Natural killer cell (primary cell): ENCODE measurements at regions not wholly inside any gene's neighbourhood (a gene's known extent, or its start where the extent isn't known, plus 50 kb on each side); places are given as distances from the start of the nearest gene placed in this dataset.

ENCODE experiments used
- ATAC-seq, 3 donors: fragments of 150-1000 bp in 2 of 3; fragments of 200-7000 bp in 1 of 3; cut with Tn5 transposase; 1 replicate in 1 of 3; 2 replicates in 2 of 3; pipeline ENCODE4 v1.10.0; 2021; ENCODE audit warnings: mild to moderate bottlenecking in 2 of 3, moderate library complexity in 2 of 3
- DNase-seq, 2 donors: peaks; one replicate each; pipeline versions ENCODE4 v3.0.0 to v3.0.0-alpha.2; 2013 to 2021; ENCODE audit warnings: mixed read lengths in 1 of 2
- H3K27ac ChIP-seq: one replicate; pipeline ENCODE4 v1.5.1; 2013; ENCODE audit warnings: mild to moderate bottlenecking, low read length
- H3K27me3 ChIP-seq: one replicate; pipeline ENCODE4 v1.6.1; 2013; ENCODE audit warnings: low read length; ENCODE audit not compliant: control insufficient read depth, insufficient read depth
- H3K36me3 ChIP-seq: one replicate; pipeline ENCODE4 v1.6.1; 2013; ENCODE audit warnings: low read length; ENCODE audit not compliant: control insufficient read depth, insufficient read depth
- H3K4me1 ChIP-seq: one replicate; pipeline ENCODE4 v1.6.1; 2013; ENCODE audit warnings: low read length; ENCODE audit not compliant: control insufficient read depth, insufficient read depth
- H3K4me3 ChIP-seq: one replicate; pipeline ENCODE4 v1.5.1; 2013; ENCODE audit warnings: low read length
- H3K9me3 ChIP-seq: one replicate; pipeline ENCODE4 v1.6.1; 2013; ENCODE audit warnings: low read length; ENCODE audit not compliant: control insufficient read depth, insufficient read depth
- H3K27ac Mint-ChIP-seq, 2 donors: one replicate each; pipeline ENCODE4 v1.8.0; 2022; ENCODE audit warnings: mild to moderate bottlenecking in 2 of 2, mixed read lengths in 2 of 2, moderate library complexity in 1 of 2
- H3K27me3 Mint-ChIP-seq, 2 donors: one replicate each; pipeline ENCODE4 v1.8.0; 2022; ENCODE audit warnings: low read depth in 2 of 2, mixed read lengths in 2 of 2
- H3K36me3 Mint-ChIP-seq: one replicate; pipeline ENCODE4 v1.8.0; 2022; ENCODE audit warnings: mixed read lengths
- H3K4me1 Mint-ChIP-seq, 2 donors: one replicate each; pipeline ENCODE4 v1.8.0; 2022; ENCODE audit warnings: mixed read lengths in 2 of 2
- H3K4me3 Mint-ChIP-seq: one replicate; pipeline ENCODE4 v1.8.0; 2022; ENCODE audit warnings: mild to moderate bottlenecking, moderate library complexity, mixed read lengths
- H3K9me3 Mint-ChIP-seq, 2 donors: one replicate each; pipeline ENCODE4 v1.8.0; 2022; ENCODE audit warnings: mixed read lengths in 2 of 2
- WGBS: methylation state at CpG from one replicate; pipeline ENCODE4 v1.1.7; 2013; ENCODE audit warnings: missing lambda C conversion rate; ENCODE audit not compliant: insufficient coverage; 5-methylcytosine and 5-hydroxymethylcytosine counted together
- intact Hi-C: fragments of 100-400 bp; cut with micrococcal nuclease; formaldehyde crosslinking; loops from one replicate; pipeline ENCODE4 v1.14.2; 2022
- TF ChIP-seq, protein P1 (sequence below): fragments of 200-600 bp; IDR thresholded peaks from one replicate; pipeline ENCODE4 v1.8.0; 2022; ENCODE audit warnings: antibody characterized with exemption

DNA sequence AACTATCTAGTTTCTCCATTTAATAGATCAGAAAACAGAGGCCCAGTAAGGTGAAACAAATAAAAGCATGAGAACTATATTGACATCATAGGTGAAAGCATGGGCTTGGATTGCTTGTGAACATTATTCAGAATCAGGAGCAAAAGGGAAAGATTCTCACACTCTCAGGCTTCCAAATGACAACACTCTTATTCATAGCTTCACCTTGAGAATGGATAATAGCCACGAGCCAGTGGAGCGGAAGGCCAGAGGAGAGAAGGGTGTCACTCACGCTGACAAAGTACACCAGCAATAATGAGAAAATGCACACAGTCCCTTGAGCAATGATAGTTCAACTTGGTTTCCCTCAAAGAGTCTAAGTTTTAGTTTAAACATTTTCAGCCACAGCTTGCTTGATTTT is 339.0 kb downstream of the TPBG start:
- Histone ChIP-seq H3K36me3 (no peaks in the 10 kb centered on the region), H3K27me3 (no peaks in the 10 kb centered on the region), H3K27ac (no peak overlapping the region), H3K4me1 (no peaks in the 10 kb centered on the region), H3K9me3 (no peaks in the 10 kb centered on the region), H3K4me3 (no peak overlapping the region)
- TF ChIP-seq, protein P1, sequence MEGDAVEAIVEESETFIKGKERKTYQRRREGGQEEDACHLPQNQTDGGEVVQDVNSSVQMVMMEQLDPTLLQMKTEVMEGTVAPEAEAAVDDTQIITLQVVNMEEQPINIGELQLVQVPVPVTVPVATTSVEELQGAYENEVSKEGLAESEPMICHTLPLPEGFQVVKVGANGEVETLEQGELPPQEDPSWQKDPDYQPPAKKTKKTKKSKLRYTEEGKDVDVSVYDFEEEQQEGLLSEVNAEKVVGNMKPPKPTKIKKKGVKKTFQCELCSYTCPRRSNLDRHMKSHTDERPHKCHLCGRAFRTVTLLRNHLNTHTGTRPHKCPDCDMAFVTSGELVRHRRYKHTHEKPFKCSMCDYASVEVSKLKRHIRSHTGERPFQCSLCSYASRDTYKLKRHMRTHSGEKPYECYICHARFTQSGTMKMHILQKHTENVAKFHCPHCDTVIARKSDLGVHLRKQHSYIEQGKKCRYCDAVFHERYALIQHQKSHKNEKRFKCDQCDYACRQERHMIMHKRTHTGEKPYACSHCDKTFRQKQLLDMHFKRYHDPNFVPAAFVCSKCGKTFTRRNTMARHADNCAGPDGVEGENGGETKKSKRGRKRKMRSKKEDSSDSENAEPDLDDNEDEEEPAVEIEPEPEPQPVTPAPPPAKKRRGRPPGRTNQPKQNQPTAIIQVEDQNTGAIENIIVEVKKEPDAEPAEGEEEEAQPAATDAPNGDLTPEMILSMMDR, result no peak
- Mint-ChIP-seq H3K4me3 (no peak overlapping the region), H3K27me3 (no peaks in the 10 kb centered on the region), H3K27ac (no peak overlapping the region), H3K4me1 (no peaks in the 10 kb centered on the region), H3K9me3 (peaks cover 16 to 18% of the 10 kb centered on the region in 2 donors), H3K36me3 (no peaks in the 10 kb centered on the region)
- ATAC-seq (no peak), DNase-seq (no peak)
- intact Hi-C loops, result no loop called here
- WGBS, result 86% methylated on average over 3 of the region's 3 CpGs

DNA sequence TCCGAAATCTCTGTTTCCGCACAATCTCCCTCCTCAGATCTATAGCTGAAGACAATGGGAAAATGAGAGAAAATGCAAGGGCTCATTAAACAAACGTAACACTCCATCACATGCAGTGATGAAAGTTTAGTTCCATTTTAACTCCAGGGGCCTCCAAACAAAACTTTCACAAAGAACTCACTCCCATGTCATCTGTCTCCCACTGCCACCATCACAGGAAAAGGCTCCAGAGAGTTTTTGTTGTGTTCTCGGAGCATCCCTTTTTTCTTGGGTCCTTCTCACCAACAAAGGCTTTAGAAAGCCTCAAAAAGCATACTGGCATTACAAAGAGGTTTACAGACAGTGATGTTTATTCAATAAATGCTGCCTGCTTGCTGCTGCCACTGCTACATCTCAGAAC is 339.6 kb downstream of the TPBG start:
- 82% methylated on average over 4 of the region's 4 CpGs for WGBS
- Mint-ChIP-seq H3K27ac (no peak overlapping the region), H3K9me3 (peaks cover 16 to 18% of the 10 kb centered on the region in 2 donors), H3K4me3 (no peak overlapping the region), H3K4me1 (no peaks in the 10 kb centered on the region), H3K27me3 (no peaks in the 10 kb centered on the region), H3K36me3 (no peaks in the 10 kb centered on the region)
- ATAC-seq (no peak), DNase-seq (no peak)
- H3K9me3 ChIP-seq, result no peaks in the 10 kb centered on the region
- TF ChIP-seq, protein P1, result no peak
- H3K36me3 ChIP-seq, result no peaks in the 10 kb centered on the region
- no peak overlapping the region for H3K4me3 ChIP-seq
- intact Hi-C loops, result no loop called here
- no peaks in the 10 kb centered on the region for H3K4me1 ChIP-seq
- H3K27ac ChIP-seq, result no peak overlapping the region
- H3K27me3 ChIP-seq, result no peaks in the 10 kb centered on the region

DNA sequence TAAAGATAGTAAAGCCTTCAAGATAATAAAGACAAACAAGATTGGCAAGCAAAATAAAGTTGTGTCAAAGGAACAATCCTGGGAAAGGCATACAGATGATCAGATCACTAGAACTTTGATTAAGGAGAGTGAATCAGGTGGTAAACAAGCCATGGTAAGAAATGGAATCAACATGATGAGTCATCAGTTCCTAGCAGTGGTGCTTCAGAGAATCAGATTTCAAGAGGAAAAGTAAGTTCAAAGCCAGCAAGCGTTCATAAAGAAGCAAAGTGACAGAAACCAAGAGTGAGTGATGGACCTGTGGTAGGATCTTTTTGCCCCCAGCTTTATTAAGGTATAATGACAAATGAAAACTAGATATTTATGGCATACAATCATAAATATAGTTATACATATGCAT is 340.4 kb downstream of the TPBG start:
- 79% methylated on average over 1 of the region's 1 CpG for WGBS
- Mint-ChIP-seq H3K9me3 (peaks cover 11 to 14% of the 10 kb centered on the region in 2 donors), H3K36me3 (no peaks in the 10 kb centered on the region), H3K27me3 (no peaks in the 10 kb centered on the region), H3K4me3 (no peak overlapping the region), H3K4me1 (no peaks in the 10 kb centered on the region), H3K27ac (no peak overlapping the region)
- Histone ChIP-seq H3K9me3 (no peaks in the 10 kb centered on the region), H3K27ac (no peak overlapping the region), H3K4me1 (no peaks in the 10 kb centered on the region), H3K27me3 (no peaks in the 10 kb centered on the region), H3K36me3 (no peaks in the 10 kb centered on the region), H3K4me3 (no peak overlapping the region)
- no peak for DNase-seq
- TF ChIP-seq, protein P1, result no peak
- ATAC-seq, result no peak
- intact Hi-C loops, result no loop called here

DNA sequence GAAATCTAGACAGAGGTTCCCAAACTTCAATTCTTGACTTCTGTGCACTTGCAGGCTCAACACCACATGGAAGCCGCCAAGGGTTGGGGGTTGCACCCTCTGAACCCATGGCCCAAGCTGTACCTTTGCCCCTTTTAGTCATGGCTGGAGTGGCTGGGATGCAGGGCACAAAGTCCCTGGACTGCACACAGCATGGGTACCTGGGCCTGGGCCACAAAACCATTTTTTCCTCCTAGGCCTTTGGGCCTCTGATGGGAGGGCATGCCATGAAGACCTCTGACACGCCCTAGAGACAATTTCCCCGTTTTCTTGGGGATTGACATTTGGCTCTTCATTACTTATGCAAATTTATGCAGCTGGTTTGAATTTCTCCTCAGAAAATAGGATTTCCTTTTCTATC is 342.0 kb downstream of the TPBG start:
- Histone ChIP-seq H3K36me3 (no peaks in the 10 kb centered on the region), H3K4me3 (no peak overlapping the region), H3K27ac (no peak overlapping the region), H3K27me3 (no peaks in the 10 kb centered on the region), H3K4me1 (no peaks in the 10 kb centered on the region), H3K9me3 (no peaks in the 10 kb centered on the region)
- Mint-ChIP-seq H3K36me3 (no peaks in the 10 kb centered on the region), H3K27ac (no peak overlapping the region), H3K4me1 (no peaks in the 10 kb centered on the region), H3K9me3 (peaks cover 11 to 16% of the 10 kb centered on the region in 2 donors), H3K27me3 (no peaks in the 10 kb centered on the region), H3K4me3 (no peak overlapping the region)
- DNase-seq (no peak), ATAC-seq (no peak)
- 79% methylated on average over 3 of the region's 3 CpGs for WGBS
- intact Hi-C loops, result no loop called here
- TF ChIP-seq, protein P1, result no peak
